Osteoblast (primary cell): ENCODE measurements at regions not wholly inside any gene's neighbourhood (a gene's known extent, or its start where the extent isn't known, plus 50 kb on each side); places are given as distances from the start of the nearest gene placed in this dataset.

Source experiments
- DNase-seq: peaks from one replicate; pipeline ENCODE4 v3.0.0; 2011; ENCODE audit warnings: low spot score, mixed read lengths; ENCODE audit not compliant: insufficient read length; ENCODE audit errors: missing footprints
- H2AFZ ChIP-seq: 2 replicates; pipeline ENCODE4 v1.6.0; 2011; ENCODE audit warnings: mild to moderate bottlenecking, low read length
- H3K27ac ChIP-seq: 2 replicates; pipeline ENCODE4 v1.5.1; 2011; ENCODE audit warnings: mild to moderate bottlenecking, low read depth, low read length, moderate library complexity
- H3K27me3 ChIP-seq: 2 replicates; pipeline ENCODE4 v1.6.0; 2012; ENCODE audit warnings: mild to moderate bottlenecking, control low read depth, inconsistent platforms, low read length, moderate library complexity; ENCODE audit not compliant: insufficient read depth
- H3K36me3 ChIP-seq: 2 replicates; pipeline ENCODE4 v1.5.1; 2011; ENCODE audit warnings: mild to moderate bottlenecking, low read length, control low read depth, moderate library complexity; ENCODE audit not compliant: insufficient read depth
- H3K4me1 ChIP-seq: 2 replicates; pipeline ENCODE4 v1.5.1; 2011; ENCODE audit warnings: mild to moderate bottlenecking, low read length, control low read depth, moderate library complexity; ENCODE audit not compliant: insufficient read depth
- H3K4me2 ChIP-seq: 2 replicates; pipeline ENCODE4 v1.6.0; 2011; ENCODE audit warnings: mild to moderate bottlenecking, low read length; ENCODE audit not compliant: insufficient read depth
- H3K4me3 ChIP-seq: fragments of 200-600 bp; sonication (generic); 3 replicates; pipeline ENCODE4 v1.5.1; 2012; ENCODE audit warnings: mild to moderate bottlenecking, low read length, inconsistent platforms; ENCODE audit not compliant: insufficient read depth
- H3K79me2 ChIP-seq: 2 replicates; pipeline ENCODE4 v1.6.0; 2012; ENCODE audit warnings: mild to moderate bottlenecking, low read length, control low read depth, inconsistent platforms; ENCODE audit not compliant: insufficient read depth
- H3K9me3 ChIP-seq: 2 replicates; pipeline ENCODE4 v1.5.1; 2011; ENCODE audit warnings: low read depth, low read length, control low read depth
- H4K20me1 ChIP-seq: 2 replicates; pipeline ENCODE4 v1.6.0; 2012; ENCODE audit warnings: mild to moderate bottlenecking, low read length, control low read depth; ENCODE audit not compliant: insufficient read depth
- CTCF ChIP-seq: IDR thresholded peaks from 2 replicates; pipeline ENCODE4 v1.5.1; 2011; ENCODE audit warnings: mild to moderate bottlenecking, low read depth, low read length, moderate library complexity; ENCODE audit errors: extremely low read depth

- Histone ChIP-seq H3K4me1 (no peaks in the 10 kb centered on the region), H4K20me1 (no peaks in the 10 kb centered on the region), H3K27ac (no peak overlapping the region), H3K9me3 (no peaks in the 10 kb centered on the region), H3K36me3 (no peaks in the 10 kb centered on the region), H3K79me2 (no peaks in the 10 kb centered on the region), H3K27me3 (no peaks in the 10 kb centered on the region), H2AFZ (no peak overlapping the region), H3K4me3 (no peak overlapping the region), H3K4me2 (no peak overlapping the region)
- TF ChIP-seq CTCF, result no peak
- no peak for DNase-seq
These were observed 581.8 kb downstream of the RNF144A start for GRCh38 chr2:7499018-7499417.

GRCh38 chr2:7502336-7502735 lies 585.1 kb downstream of the RNF144A start:
- H3K27me3 ChIP-seq, result no peaks in the 10 kb centered on the region
- no peak for DNase-seq
- H3K4me1 ChIP-seq, result no peaks in the 10 kb centered on the region
- no peak overlapping the region for H2AFZ ChIP-seq
- no peaks in the 10 kb centered on the region for H3K36me3 ChIP-seq
- H3K79me2 ChIP-seq, result no peaks in the 10 kb centered on the region
- no peaks in the 10 kb centered on the region for H4K20me1 ChIP-seq
- H3K4me3 ChIP-seq, result no peak overlapping the region
- no peaks in the 10 kb centered on the region for H3K9me3 ChIP-seq
- no peak overlapping the region for H3K4me2 ChIP-seq
- TF ChIP-seq CTCF, result no peak
- no peak overlapping the region for H3K27ac ChIP-seq

- no peak overlapping the region for H3K4me2 ChIP-seq
- TF ChIP-seq CTCF, result no peak
- no peaks in the 10 kb centered on the region for H3K4me1 ChIP-seq
- no peak overlapping the region for H3K27ac ChIP-seq
- no peaks in the 10 kb centered on the region for H3K27me3 ChIP-seq
- H2AFZ ChIP-seq, result no peak overlapping the region
- no peaks in the 10 kb centered on the region for H4K20me1 ChIP-seq
- no peaks in the 10 kb centered on the region for H3K79me2 ChIP-seq
- no peaks in the 10 kb centered on the region for H3K36me3 ChIP-seq
- no peak for DNase-seq
- H3K4me3 ChIP-seq, result no peak overlapping the region
- H3K9me3 ChIP-seq, result no peaks in the 10 kb centered on the region
These were observed 591.2 kb downstream of the RNF144A start for GRCh38 chr2:7508296-7508943.

- DNase-seq, result no peak
- H3K27ac ChIP-seq, result no peak overlapping the region
These were observed 593.1 kb downstream of the RNF144A start for GRCh38 chr2:7510353-7510752.

More at GRCh38 chr2:7510353-7510752, 593.1 kb downstream of the RNF144A start:
- H3K4me1 ChIP-seq, result no peaks in the 10 kb centered on the region
- no peaks in the 10 kb centered on the region for H3K9me3 ChIP-seq
- H4K20me1 ChIP-seq, result no peaks in the 10 kb centered on the region
- H3K4me3 ChIP-seq, result no peak overlapping the region
- H3K79me2 ChIP-seq, result no peaks in the 10 kb centered on the region
- H3K27me3 ChIP-seq, result no peaks in the 10 kb centered on the region
- TF ChIP-seq CTCF, result no peak
- no peak overlapping the region for H3K4me2 ChIP-seq
- no peaks in the 10 kb centered on the region for H3K36me3 ChIP-seq
- H2AFZ ChIP-seq, result no peak overlapping the region
